ENCODE measurements at regions not wholly inside any gene's neighbourhood (a gene's known extent, or its start where the extent isn't known, plus 50 kb on each side); places are given as distances from the start of the nearest gene placed in this dataset.

DNA sequence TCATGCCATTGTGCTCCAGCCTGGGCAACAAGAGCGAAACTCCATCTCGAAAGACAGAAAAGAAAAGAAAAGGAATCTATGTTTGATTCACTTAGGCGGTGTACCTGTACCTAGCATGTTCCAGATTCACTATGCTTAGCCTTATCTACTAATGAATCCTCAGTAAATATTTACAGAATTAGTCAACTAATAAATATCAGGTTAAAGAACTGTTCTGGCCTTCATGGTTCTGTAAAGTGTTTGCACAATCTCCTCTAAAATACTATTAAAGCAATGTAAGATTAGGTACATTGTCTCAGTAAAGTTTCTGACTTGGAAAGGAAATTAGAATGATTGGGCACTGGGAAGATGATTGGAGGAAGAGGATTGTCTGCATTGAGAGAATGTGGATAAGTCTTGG lies 2770.4 kb downstream of the PCDH9 start:
- CTCF ChIA-PET = no interaction called here

DNA sequence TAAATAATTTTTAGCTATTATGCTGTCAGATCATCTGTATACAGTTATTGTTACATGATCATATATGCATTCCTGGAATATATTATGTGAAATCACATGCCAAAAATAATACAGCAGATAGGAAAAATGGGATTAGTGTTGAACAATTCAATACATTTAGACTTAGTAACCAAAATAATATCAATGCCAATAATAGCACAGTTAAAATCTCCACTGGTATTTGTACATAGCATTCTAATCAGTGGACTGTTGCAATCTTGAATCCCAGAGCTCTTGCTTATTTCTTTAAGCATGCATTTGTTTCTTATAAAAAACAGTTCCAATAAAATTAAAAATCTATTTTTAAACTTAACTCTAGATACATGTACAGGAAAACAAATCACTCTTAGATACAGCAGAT lies 2772.2 kb downstream of the PCDH9 start:
- ChIA-PET CTCF (no interaction called here), POLR2A (no interaction called here)

More for the DNA sequence above, 2770.4 kb downstream of the PCDH9 start:
- POLR2A ChIA-PET = no interaction called here

DNA sequence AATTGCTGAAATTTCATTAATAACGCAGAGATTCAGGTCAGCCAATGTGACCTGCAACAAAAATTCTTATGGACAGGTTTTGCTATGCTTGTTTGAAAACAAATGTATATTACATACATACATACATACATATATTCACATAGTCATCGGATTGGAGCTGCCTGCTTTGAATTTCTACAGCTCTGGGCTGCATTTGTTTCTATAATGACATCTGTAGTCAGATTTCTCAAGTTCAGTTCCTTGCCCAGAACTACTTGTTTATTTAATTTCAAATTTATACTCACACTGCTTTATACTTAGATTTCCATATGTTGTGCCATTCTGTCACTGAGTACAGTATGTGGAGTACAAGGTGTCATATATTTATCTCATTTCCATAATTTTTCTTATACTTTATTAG lies 2775.0 kb downstream of the PCDH9 start:
- CTCF ChIA-PET = no interaction called here
- POLR2A ChIA-PET = no interaction called here

DNA sequence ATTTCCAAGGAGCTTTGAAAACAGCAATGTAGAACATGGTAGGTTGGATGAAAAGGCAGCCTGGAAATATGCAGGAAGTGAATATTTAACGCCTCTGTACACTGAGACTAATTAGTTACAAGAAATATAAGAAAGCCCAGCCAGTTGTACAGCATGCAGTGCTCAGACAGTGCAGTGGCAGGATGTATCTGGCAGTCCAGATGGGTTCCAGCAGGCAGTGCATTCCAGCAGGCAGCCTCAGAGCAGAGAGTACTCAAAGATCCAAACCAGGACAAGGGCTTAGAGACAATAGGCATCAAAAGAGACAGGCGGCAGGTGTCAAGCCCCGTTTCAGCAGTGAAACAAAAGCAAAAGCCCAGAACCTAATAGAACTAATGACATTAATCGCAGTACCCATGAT lies 2776.3 kb downstream of the PCDH9 start:
- CTCF ChIA-PET = no interaction called here
- POLR2A ChIA-PET = no interaction called here

DNA sequence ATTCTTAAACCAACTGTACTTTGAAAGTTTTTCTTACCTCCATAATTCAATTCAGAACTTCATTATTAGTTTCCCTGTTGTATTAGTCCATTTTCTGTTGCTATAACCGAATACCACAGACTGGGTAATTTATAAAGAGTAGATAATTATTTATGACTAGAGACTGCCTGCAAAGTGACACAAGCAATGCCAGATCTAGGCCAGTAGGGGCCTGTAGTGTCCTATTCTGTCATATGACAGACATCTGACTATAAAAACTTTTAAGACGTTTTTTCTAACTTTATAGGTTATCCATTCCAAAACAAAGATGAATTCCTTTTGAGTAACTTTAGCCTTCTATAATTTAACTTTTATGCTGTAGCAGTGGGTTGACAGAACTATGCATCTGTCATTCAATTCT lies 2783.8 kb downstream of the PCDH9 start:
- POLR2A ChIA-PET = no interaction called here
- CTCF ChIA-PET = no interaction called here

DNA sequence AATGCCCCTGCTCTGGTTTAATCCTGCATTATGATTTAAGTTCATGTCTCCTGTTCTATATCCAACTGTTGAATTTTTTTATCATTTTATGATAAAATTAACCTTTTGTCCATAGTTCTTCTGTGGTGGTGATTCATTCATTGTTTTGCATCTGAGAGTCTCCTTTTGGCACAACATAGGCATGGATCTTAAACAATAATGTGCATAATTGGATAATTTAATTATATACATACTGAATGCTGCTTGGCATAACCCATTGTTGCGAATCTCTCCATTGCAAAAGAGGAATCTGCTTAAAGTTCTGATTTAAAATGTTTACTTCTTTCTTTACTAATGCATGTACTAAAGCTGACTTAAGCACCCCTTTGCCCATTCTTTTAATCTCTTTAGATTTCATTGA lies 2788.4 kb downstream of the PCDH9 start:
- CTCF ChIA-PET = no interaction called here
- POLR2A ChIA-PET = no interaction called here

DNA sequence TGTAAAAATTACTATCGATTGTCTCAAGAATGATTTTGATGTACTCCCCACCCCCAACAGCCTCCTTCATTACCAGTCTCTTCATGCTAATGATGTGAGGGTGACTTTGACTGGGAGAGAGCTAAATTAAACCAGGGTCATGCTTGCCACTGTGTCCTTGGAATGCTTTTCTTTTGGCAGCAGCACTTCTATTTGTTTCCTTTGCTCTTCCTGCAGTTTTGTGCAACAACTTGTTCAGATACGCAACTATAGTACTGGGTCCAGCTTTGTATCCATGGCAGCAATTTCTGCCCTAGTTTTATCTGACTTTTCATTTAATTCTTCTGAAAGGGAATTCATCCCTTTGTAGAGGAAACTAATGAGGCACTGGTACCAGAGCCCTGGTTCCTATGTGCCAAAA lies 2792.1 kb downstream of the PCDH9 start:
- ChIA-PET POLR2A (no interaction called here), CTCF (no interaction called here)

DNA sequence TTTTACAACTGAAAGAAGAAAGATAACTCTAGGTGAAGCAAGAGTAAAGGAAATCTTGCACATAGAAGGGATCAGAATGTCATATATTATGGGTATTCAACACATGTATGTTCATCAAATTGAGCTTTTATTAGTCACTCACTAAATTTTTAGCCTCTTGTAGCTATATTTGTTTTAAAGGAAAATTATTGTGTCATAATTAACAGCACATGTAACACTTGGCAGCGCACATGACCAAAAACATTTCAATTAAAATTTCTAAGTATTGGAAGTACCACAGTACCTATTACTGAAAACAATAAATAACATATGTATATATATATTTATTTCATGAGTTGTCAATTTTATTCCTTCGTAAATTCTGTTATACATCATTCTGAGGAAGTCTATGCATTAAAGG lies 2800.4 kb downstream of the PCDH9 start:
- POLR2A ChIA-PET = no interaction called here
- CTCF ChIA-PET = no interaction called here

DNA sequence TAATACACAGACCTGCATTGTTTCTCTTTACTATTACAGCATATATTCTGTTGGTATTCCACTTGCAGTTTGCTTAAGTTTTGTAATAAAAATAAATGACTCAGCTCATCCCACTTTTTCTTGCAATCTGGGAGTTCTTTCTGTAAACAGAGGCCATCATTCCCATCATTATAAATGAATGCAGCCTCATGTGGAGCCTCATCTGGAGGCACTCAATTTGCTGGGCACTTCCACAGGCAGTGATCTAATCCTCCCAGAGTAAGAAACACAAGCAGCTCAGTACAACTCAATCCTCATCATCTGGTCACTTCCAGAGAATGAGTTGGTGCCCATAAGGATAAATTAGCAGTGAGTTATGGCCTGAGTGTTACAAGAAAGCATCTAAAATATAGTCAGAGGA lies 2801.9 kb downstream of the PCDH9 start:
- ChIA-PET CTCF (no interaction called here), POLR2A (no interaction called here)

DNA sequence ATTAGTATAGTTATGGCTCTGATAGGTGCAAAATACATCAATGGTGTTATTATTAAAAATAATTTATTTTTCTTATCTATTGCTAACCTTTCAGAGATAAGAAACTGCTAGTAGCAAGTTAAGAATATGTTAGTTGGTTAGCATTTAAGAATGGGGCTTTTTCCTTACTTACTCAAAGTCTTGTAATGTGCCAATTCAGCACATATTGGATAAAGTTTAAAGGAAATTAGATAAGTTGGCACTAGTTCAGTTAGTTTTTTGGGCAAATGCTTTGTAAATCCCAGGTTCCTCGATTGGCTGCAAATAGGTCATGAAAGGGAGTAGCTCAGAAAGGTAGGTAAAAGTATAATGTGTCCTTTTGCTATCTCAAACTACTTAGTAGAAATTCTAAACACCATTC lies 2806.7 kb downstream of the PCDH9 start:
- ChIA-PET POLR2A (no interaction called here), CTCF (no interaction called here)

DNA sequence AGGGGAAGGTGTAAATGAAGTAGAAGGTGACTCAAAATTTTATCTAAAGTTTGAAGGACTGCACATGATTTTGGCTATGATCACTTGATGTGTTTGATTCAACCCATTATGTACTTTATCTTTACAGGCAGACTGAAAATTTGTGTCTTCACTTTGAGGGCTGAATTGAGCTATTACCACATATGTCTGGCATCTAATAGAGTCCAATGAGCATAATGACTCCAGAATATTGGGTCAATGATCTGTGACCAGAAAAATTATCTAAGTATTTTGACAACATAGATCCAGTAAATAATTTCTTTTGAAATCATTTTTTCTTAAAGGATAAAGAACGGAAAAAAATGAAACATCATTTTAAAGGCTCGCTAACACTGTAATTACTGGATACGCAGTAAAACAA lies 2810.0 kb downstream of the PCDH9 start:
- POLR2A ChIA-PET = no interaction called here

DNA sequence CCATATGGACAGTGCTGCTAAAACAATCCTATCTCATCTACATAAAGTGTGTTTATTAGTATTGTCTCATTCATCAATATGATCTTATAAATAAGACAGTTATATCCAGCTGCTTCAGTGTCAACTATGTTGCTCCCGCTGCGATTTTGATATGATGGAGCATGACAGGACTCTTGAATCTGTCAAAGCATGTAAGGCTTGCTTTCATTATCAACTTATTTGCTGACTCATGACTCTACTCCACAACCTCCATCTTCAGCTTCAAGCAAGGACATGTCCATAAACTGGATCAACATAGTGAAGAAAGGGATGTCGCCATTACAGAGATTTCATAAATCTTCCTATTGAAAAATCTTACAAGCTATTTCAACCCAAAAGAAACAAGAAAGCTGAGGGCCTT lies 2812.6 kb downstream of the PCDH9 start:
- CTCF ChIA-PET = no interaction called here
- POLR2A ChIA-PET = no interaction called here

More for the DNA sequence above, 2810.0 kb downstream of the PCDH9 start:
- CTCF ChIA-PET = no interaction called here

DNA sequence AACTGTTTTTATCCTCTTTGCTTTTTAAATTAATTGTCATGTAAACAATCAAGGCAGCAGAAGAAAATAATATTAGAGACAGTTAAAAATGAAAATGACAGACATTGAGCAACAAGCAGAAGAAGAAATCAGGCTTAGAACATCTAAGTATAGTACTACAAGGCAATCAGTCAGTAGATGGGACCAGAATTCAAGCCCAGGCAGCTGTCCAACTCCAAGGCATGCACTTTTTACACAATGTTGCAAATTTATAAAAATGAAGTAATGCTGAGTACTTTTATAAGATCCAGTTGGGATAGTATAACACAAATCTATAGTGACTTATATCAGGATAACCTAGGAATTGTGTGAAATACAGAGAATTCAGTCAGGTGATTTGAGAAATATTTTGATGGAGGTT lies 2815.8 kb downstream of the PCDH9 start:
- ChIA-PET POLR2A (no interaction called here), CTCF (no interaction called here)

DNA sequence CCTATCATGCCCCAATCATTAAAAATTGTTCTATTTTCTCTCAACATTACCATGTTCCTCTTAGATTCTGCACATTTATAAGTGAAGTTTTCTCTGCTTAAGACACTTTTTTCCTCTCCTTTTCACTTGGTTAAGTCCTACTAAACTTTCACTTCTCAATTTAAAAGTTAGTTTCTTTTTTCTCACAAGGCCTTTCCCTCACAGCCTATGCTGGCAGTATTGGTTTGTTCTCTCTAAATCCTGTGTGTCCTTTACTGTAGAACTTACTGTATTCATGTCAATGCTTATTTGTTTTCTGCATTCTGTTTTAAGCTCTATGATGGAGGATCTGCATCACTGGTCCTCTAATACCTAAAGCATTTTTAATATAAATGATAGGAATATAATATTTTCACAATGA lies 2816.6 kb downstream of the PCDH9 start:
- POLR2A ChIA-PET = no interaction called here
- CTCF ChIA-PET = no interaction called here

DNA sequence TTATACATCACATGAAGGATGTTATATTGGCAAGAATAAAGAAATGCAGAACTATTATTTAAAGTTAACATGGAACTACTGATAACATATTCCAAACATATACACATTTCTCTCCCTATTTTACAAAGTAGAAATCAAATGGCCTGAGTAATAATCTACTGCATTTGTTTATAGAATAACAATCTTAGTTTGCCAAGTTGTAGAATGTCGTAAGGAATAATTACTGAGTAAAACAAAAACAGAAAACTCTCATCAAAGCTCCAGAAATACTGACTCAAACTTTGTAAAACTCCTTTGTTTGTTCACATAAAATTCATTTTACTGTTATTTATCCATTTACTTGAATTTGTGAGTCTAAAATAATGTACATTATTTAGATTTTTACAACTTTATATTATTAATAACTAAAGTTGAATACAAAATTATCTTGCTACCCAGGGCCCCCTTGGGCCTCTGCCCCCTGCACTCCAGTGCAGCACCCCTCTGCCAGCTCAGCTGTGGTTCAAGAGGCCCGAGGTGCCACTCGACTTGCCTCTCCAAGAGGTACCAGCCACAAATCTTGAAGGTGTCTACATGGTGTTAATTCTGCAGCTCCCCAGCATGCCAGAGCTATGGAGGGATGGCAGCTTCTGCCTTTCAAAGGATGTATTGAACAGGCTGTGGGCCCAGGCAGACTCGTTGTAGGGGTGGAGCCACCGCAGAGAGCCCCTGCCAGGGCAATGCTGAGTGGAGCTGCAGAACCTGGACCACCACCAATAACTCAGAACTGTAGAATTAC lies 2819.7 kb downstream of the PCDH9 start:
- ChIA-PET CTCF (no interaction called here), POLR2A (no interaction called here)

DNA sequence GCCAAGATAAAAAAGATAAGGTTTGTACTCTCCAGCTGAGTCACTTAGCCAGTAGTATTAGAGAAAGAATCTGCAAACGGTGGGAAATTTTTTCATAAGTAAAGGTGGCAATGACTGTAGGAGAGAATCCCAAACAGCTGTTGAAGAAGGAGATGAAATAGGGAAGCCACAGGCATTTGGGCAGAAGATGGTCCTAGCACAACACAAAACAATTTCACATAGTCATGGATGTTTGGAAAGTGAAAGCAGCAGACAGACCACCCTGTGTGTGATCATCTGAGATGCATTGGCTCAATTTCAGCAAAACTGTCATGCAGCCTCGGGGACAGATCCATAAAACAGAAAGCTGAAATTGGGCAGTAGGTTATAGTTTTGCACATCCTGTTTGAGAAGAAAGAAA lies 2832.4 kb downstream of the PCDH9 start:
- CTCF ChIA-PET = no interaction called here
- POLR2A ChIA-PET = no interaction called here

DNA sequence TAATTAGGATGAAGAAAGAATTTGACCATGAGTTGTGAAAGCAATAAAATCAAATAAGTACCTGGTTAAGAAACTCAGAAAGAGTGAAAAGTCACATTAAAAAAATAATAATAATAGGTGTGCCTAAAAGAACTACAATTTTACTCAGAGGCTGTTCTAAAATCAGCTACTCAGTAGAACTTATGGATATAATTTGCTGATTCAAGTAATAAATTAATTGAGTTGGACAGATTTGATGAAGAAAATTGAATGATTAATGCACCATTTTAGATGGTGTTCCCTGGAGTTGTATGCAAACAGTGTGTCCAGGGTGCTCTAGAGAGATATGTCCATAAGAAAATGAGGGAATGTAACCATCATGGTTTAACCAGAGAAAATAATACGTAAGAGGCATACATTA lies 2852.5 kb downstream of the PCDH9 start:
- ChIA-PET CTCF (no interaction called here), POLR2A (no interaction called here)

DNA sequence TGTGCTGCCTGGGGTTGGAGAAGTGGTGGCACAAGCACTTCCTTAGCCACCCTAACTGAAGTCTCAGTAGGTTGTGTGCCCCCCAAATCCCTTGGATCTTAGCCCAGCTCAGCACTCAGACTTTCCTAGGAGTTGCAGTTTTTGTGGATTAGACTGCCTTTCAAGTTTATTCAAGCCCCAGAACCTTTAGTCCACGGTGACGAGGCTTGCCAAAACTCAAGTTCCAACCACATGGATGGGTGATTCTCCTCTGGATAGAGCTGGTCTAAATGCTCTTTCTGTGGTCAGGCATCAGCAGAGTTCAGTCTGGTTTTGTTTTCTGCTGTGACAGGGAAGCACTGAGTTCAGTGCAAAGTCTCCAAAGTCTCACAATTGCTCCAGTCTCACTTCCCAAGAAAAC lies 2858.7 kb downstream of the PCDH9 start:
- POLR2A ChIA-PET = no interaction called here
- CTCF ChIA-PET = no interaction called here

DNA sequence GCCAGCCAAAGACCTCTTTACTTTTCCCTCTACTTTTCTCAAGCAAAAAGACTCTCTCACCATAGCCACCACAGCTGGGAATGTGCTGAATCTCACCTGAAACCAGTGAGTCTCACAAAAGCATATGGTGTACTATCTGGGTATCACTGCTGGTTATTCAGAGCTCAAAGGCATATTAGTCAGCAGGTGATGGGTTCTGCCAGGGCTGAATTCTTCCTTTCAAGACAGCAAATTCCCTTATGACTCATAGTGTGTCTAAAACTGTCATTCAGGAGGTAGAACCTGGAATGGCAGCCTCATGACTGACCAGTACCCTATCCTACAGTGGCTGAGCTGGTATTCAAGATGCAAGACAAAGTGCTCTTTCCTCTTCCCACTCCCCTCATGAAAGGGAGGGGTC lies 2859.1 kb downstream of the PCDH9 start:
- CTCF ChIA-PET = no interaction called here

DNA sequence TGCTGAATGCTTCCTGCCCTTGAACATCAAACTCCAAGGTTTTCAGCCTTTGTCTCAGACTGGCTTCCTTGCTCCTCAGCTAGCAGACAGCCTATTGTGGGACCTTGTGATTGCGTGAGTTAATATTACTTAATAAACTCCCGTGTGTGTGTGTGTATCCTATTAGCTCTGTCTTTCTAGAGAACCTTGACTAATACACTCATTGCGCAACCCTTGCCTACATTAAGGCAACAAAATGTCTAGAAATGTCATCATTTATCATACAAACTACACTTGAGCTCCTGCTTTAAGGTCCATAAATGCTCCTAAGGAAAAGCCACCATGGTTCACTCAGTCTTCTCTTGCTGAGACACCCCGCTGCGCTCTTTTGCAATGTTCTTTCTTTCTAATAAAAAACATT lies 2861.0 kb downstream of the PCDH9 start:
- ChIA-PET CTCF (no interaction called here), POLR2A (no interaction called here)

More for the DNA sequence above, 2859.1 kb downstream of the PCDH9 start:
- POLR2A ChIA-PET = no interaction called here

DNA sequence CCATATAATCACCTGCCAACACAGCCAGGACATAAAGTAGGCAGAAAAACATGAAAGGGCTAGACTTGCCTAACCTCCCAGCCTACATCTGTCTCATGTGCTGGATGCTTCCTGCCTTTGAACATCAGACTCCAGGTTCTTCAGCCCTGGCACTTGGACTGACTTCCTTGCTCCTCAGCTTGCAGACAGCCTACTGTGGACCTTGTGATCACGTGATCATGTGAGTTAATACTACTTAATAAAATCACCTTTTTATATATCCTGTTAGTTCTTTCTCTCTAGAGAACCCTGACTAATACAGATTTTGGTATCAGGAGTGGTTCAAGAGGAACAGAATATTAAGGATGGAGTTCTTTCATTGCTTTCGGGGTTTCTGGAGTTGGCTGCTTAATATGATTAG lies 2867.6 kb downstream of the PCDH9 start:
- POLR2A ChIA-PET = no interaction called here
- CTCF ChIA-PET = no interaction called here

DNA sequence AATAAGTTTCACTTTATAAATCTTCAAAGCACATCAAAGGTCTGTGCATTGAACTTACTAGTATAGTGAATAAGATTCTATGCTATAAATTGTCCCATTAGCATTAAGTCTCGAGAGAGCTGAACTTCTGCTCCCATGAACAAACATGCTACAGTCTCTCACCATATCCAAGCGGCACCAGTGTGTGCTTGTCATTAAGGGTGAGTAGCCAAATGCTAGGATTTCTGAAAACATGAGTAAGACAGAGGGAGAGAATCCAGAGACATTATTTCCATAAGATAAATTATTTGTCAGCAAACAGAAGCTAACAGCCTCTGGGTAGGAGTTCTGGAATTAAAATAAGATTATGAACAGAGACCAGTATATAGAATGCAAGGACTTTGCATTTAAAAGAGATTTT lies 2882.5 kb downstream of the PCDH9 start:
- POLR2A ChIA-PET = no interaction called here
- CTCF ChIA-PET = no interaction called here

Data from activated CD8-positive, alpha-beta memory T cell treated with anti-CD3 and anti-CD28 coated beads for 36 hours (primary cell).